Kidney glomerular epithelial cell (primary cell): ENCODE measurements at regions not wholly inside any gene's neighbourhood (a gene's known extent, or its start where the extent isn't known, plus 50 kb on each side); places are given as distances from the start of the nearest gene placed in this dataset.

ENCODE experiments used
- DNase-seq: peaks from one replicate; lab custom pipeline; 2025; lab: John Stamatoyannopoulos, UW

GRCh38 chr12:127293507-127294310 is 973.3 kb upstream of the TMEM132C start:
- peak; percentile 27 for DNase-seq

- no peak for DNase-seq
Observed at GRCh38 chr12:127294651-127295210, 972.2 kb upstream of the TMEM132C start.

- DNase-seq: no peak
Observed at GRCh38 chr12:127295630-127296029, 971.3 kb upstream of the TMEM132C start.

- DNase-seq: no peak
Observed at GRCh38 chr12:127296591-127296990, 970.4 kb upstream of the TMEM132C start.

- no peak for DNase-seq
Observed at GRCh38 chr12:127297327-127297726, 969.6 kb upstream of the TMEM132C start.

GRCh38 chr12:127300075-127300474 is 966.9 kb upstream of the TMEM132C start:
- no peak for DNase-seq

- no peak for DNase-seq
Observed at GRCh38 chr12:127300753-127301152, 966.2 kb upstream of the TMEM132C start.

- DNase-seq: no peak
Observed at GRCh38 chr12:127301876-127302275, 965.1 kb upstream of the TMEM132C start.

- no peak for DNase-seq
Observed at GRCh38 chr12:127304751-127305725, 961.9 kb upstream of the TMEM132C start.

GRCh38 chr12:127306604-127307215 is 960.3 kb upstream of the TMEM132C start:
- peak; percentile 10 for DNase-seq

GRCh38 chr12:127307528-127307927 is 959.4 kb upstream of the TMEM132C start:
- no peak for DNase-seq

GRCh38 chr12:127308148-127308547 is 958.8 kb upstream of the TMEM132C start:
- no peak for DNase-seq

GRCh38 chr12:127310548-127310947 is 956.4 kb upstream of the TMEM132C start:
- no peak for DNase-seq

- no peak for DNase-seq
Observed at GRCh38 chr12:127311720-127312364, 955.1 kb upstream of the TMEM132C start.

GRCh38 chr12:127324681-127325080 is 942.3 kb upstream of the TMEM132C start:
- DNase-seq: no peak

- DNase-seq: no peak
Observed at GRCh38 chr12:127327986-127328385, 939.0 kb upstream of the TMEM132C start.

GRCh38 chr12:127328867-127329266 is 938.1 kb upstream of the TMEM132C start:
- DNase-seq: no peak

GRCh38 chr12:127334365-127334764 is 932.6 kb upstream of the TMEM132C start:
- no peak for DNase-seq

- DNase-seq: no peak
Observed at GRCh38 chr12:127334912-127335644, 931.9 kb upstream of the TMEM132C start.

- no peak for DNase-seq
Observed at GRCh38 chr12:127336416-127336815, 930.6 kb upstream of the TMEM132C start.

GRCh38 chr12:127339065-127339464 is 927.9 kb upstream of the TMEM132C start:
- DNase-seq: no peak
